ENCODE measurements at regions not wholly inside any gene's neighbourhood (a gene's known extent, or its start where the extent isn't known, plus 50 kb on each side); places are given as distances from the start of the nearest gene placed in this dataset.

- H3K9ac ChIP-seq (replicated peaks; ENCODE audit: extremely low read depth, insufficient read depth, low read length) = no peak overlapping the region
- TF ChIP-seq MAX (IDR thresholded peaks at IDR 0.05; ENCODE audit: insufficient read depth, insufficient read length) = no peak
- no peaks in the 10 kb centered on the region for H3K9me1 ChIP-seq (replicated peaks; ENCODE audit: control insufficient read depth, extremely low read depth, insufficient read depth, low read length)
- H3K4me3 ChIP-seq (replicated peaks in 1 of 3; ENCODE audit: insufficient read depth in 1 of 3, low read depth in 1 of 3, low read length in 3 of 3) = no peak overlapping the region
- no peak for DNase-seq (ENCODE audit: low read depth, low spot score)
- ChIA-PET CTCF (no interaction called here), POLR2A (no interaction called here)
- H2AFZ ChIP-seq (ENCODE audit: low read depth, low read length) = no peak overlapping the region
- FAIRE-seq = no peak
- H3K27me3 ChIP-seq (ENCODE audit: control insufficient read depth in 2 of 2, insufficient read depth in 2 of 2, low read length in 2 of 2) = no peaks in the 10 kb centered on the region
- H3K4me2 ChIP-seq (ENCODE audit: insufficient read depth, low read length) = no peak overlapping the region
- intact Hi-C loops (cut with micrococcal nuclease) = no loop called here
- dilution Hi-C loops (cut with MboI; ENCODE audit: extremely low pct_ligation_motif_present, low sequenced_read_pairs) = no loop called here
- no peaks in the 10 kb centered on the region for H3K79me2 ChIP-seq (ENCODE audit: control insufficient read depth, insufficient read depth, low read length)
- H3K4me1 ChIP-seq (ENCODE audit: control insufficient read depth, extremely low read depth, insufficient read depth, low read length) = no peaks in the 10 kb centered on the region
- no peaks in the 10 kb centered on the region for H4K20me1 ChIP-seq (replicated peaks; ENCODE audit: control insufficient read depth, extremely low read depth, insufficient read depth, low read length)
- no peak overlapping the region for H3K27ac ChIP-seq (ENCODE audit: insufficient read depth, low read depth, low read length)
- no peaks in the 10 kb centered on the region for H3K9me3 ChIP-seq (replicated peaks; ENCODE audit: control insufficient read depth, insufficient read depth, low read length)
- no TSS peak for BruUV-seq (replicated peaks)
- H3K36me3 ChIP-seq (ENCODE audit: control insufficient read depth in 2 of 2, extremely low read depth in 1 of 2, insufficient read depth in 2 of 2, low read length in 2 of 2) = no peaks in the 10 kb centered on the region
Observed at GRCh38 chr1:95809391-95809790, 575.4 kb downstream of the RWDD3 start.

GRCh38 chr1:95815511-95815910 lies 581.5 kb downstream of the RWDD3 start:
- BruUV-seq (replicated peaks) = no TSS peak
- FAIRE-seq = no peak

More at GRCh38 chr1:95815511-95815910, 581.5 kb downstream of the RWDD3 start:
- Histone ChIP-seq H3K9ac (replicated peaks; ENCODE audit: extremely low read depth, insufficient read depth, low read length) (no peak overlapping the region), H3K4me1 (ENCODE audit: control insufficient read depth, extremely low read depth, insufficient read depth, low read length) (no peaks in the 10 kb centered on the region), H2AFZ (ENCODE audit: low read depth, low read length) (no peak overlapping the region), H3K36me3 (ENCODE audit: control insufficient read depth in 2 of 2, extremely low read depth in 1 of 2, insufficient read depth in 2 of 2, low read length in 2 of 2) (no peaks in the 10 kb centered on the region), H3K9me1 (replicated peaks; ENCODE audit: control insufficient read depth, extremely low read depth, insufficient read depth, low read length) (no peaks in the 10 kb centered on the region), H4K20me1 (replicated peaks; ENCODE audit: control insufficient read depth, extremely low read depth, insufficient read depth, low read length) (no peaks in the 10 kb centered on the region), H3K27ac (ENCODE audit: insufficient read depth, low read depth, low read length) (no peak overlapping the region), H3K4me2 (ENCODE audit: insufficient read depth, low read length) (no peak overlapping the region), H3K9me3 (replicated peaks; ENCODE audit: control insufficient read depth, insufficient read depth, low read length) (no peaks in the 10 kb centered on the region), H3K4me3 (replicated peaks in 1 of 3; ENCODE audit: insufficient read depth in 1 of 3, low read depth in 1 of 3, low read length in 3 of 3) (no peak overlapping the region), H3K27me3 (ENCODE audit: control insufficient read depth in 2 of 2, insufficient read depth in 2 of 2, low read length in 2 of 2) (no peaks in the 10 kb centered on the region), H3K79me2 (ENCODE audit: control insufficient read depth, insufficient read depth, low read length) (no peaks in the 10 kb centered on the region)
- DNase-seq (ENCODE audit: low read depth, low spot score) = no peak
- intact Hi-C loops (cut with micrococcal nuclease) = no loop called here
- TF ChIP-seq MAX (IDR thresholded peaks at IDR 0.05; ENCODE audit: insufficient read depth, insufficient read length) (no peak), GATA2 (IDR thresholded peaks at IDR 0.05; ENCODE audit: insufficient read depth, insufficient read length, low read depth, low read length) (no peak), POLR2AphosphoS5 (IDR thresholded peaks at IDR 0.05; ENCODE audit: insufficient read depth, low read depth, low read length) (no peak), EZH2 (IDR thresholded peaks at IDR 0.05; ENCODE audit: borderline replicate concordance, low read depth, low read length, severe bottlenecking) (no peak), FOS (IDR thresholded peaks at IDR 0.05; ENCODE audit: borderline replicate concordance, insufficient read depth, low read length) (no peak), MYC (IDR thresholded peaks at IDR 0.05; ENCODE audit: low read depth, low read length) (no peak), JUN (IDR thresholded peaks at IDR 0.05; ENCODE audit: borderline replicate concordance, insufficient read depth, insufficient read length, low read depth) (no peak)
- ChIA-PET CTCF (no interaction called here), POLR2A (no interaction called here)
- dilution Hi-C loops (cut with MboI; ENCODE audit: extremely low pct_ligation_motif_present, low sequenced_read_pairs) = no loop called here

Data from endothelial cell of umbilical vein (primary cell).